RWPE2 (cell line): ENCODE measurements at regions not wholly inside any gene's neighbourhood (a gene's known extent, or its start where the extent isn't known, plus 50 kb on each side); places are given as distances from the start of the nearest gene placed in this dataset.

Source experiments
- ATAC-seq: fragments of 200-7000 bp; cut with Tn5 transposase; 3 replicates; pipeline ENCODE4 v1.9.1; 2021; ENCODE audit warnings: low read depth
- DNase-seq: peaks from one replicate; pipeline ENCODE4 v3.0.0-alpha.2; 2020; ENCODE audit warnings: low spot score
- H3K27ac ChIP-seq: fragments of 450-650 bp; 2 replicates; pipeline ENCODE4 v1.5.1; 2017; ENCODE audit warnings: mild to moderate bottlenecking; ENCODE audit not compliant: poor library complexity, severe bottlenecking
- H3K27me3 ChIP-seq: fragments of 250-450 bp; sonication (Bioruptor Pico); 2 replicates; pipeline ENCODE4 v1.5.1; 2021; ENCODE audit warnings: mild to moderate bottlenecking, moderate library complexity; ENCODE audit not compliant: insufficient read depth, poor library complexity, severe bottlenecking
- H3K36me3 ChIP-seq: fragments of 250-450 bp; sonication (Bioruptor Pico); 2 replicates; pipeline ENCODE4 v1.5.1; 2020; ENCODE audit warnings: low read depth, mild to moderate bottlenecking, moderate library complexity
- H3K4me1 ChIP-seq: fragments of 250-450 bp; sonication (Bioruptor Pico); 2 replicates; pipeline ENCODE4 v1.5.1; 2021; ENCODE audit warnings: mild to moderate bottlenecking, moderate library complexity; ENCODE audit not compliant: insufficient read depth, poor library complexity, severe bottlenecking
- H3K4me3 ChIP-seq: fragments of 250-450 bp; sonication (Bioruptor Pico); 2 replicates; pipeline ENCODE4 v1.5.1; 2021; ENCODE audit warnings: mild to moderate bottlenecking, moderate library complexity; ENCODE audit not compliant: severe bottlenecking
- H3K9me3 ChIP-seq: fragments of 250-450 bp; sonication (Bioruptor Pico); 2 replicates; pipeline ENCODE4 v1.5.1; 2021; ENCODE audit warnings: mild to moderate bottlenecking, moderate library complexity; ENCODE audit not compliant: severe bottlenecking
- TF ChIP-seq, protein P1 (sequence below): fragments of 450-650 bp; IDR thresholded peaks from one replicate; pipeline ENCODE4 v1.5.1; 2017; ENCODE audit warnings: mild to moderate bottlenecking, moderate library complexity; ENCODE audit not compliant: poor library complexity, severe bottlenecking

GRCh38 chr9:109986521-109986991, 206.6 kb downstream of the PALM2AKAP2 start:
- TF ChIP-seq, protein P1, sequence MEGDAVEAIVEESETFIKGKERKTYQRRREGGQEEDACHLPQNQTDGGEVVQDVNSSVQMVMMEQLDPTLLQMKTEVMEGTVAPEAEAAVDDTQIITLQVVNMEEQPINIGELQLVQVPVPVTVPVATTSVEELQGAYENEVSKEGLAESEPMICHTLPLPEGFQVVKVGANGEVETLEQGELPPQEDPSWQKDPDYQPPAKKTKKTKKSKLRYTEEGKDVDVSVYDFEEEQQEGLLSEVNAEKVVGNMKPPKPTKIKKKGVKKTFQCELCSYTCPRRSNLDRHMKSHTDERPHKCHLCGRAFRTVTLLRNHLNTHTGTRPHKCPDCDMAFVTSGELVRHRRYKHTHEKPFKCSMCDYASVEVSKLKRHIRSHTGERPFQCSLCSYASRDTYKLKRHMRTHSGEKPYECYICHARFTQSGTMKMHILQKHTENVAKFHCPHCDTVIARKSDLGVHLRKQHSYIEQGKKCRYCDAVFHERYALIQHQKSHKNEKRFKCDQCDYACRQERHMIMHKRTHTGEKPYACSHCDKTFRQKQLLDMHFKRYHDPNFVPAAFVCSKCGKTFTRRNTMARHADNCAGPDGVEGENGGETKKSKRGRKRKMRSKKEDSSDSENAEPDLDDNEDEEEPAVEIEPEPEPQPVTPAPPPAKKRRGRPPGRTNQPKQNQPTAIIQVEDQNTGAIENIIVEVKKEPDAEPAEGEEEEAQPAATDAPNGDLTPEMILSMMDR = no peak
- Histone ChIP-seq H3K36me3 (no peaks in the 10 kb centered on the region), H3K4me1 (peaks cover 18% of the 10 kb centered on the region), H3K27me3 (no peaks in the 10 kb centered on the region), H3K9me3 (no peaks in the 10 kb centered on the region), H3K27ac (peak overlapping the region; percentile 86), H3K4me3 (no peak overlapping the region)
- ATAC-seq (peak; percentile 96), DNase-seq (no peak)

DNA sequence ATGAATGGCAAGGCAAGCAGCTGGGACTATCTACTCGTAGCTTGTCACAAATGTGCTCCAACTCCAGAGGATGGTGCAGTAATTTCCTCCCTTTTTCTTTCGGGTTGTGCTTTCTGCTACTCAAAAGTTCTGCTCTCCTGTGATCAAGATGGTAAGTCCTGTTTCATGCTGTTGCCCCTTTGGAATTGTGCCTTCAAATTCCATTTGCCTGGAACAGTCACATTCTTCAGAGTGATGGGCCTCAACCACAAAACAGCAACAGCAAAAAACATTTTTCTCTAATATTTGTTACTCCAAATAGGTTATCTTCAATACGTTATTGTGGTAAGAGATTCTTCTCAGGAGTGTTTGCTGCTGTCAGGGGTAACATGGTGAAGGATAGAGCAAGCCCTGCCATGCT, 209.3 kb downstream of the PALM2AKAP2 start:
- Histone ChIP-seq H3K36me3 (no peaks in the 10 kb centered on the region), H3K27ac (no peak overlapping the region), H3K9me3 (peaks cover 2% of the 10 kb centered on the region), H3K27me3 (no peaks in the 10 kb centered on the region), H3K4me1 (peaks cover 18% of the 10 kb centered on the region), H3K4me3 (no peak overlapping the region)
- ATAC-seq = no peak
- TF ChIP-seq, protein P1 = no peak
- DNase-seq = no peak

GRCh38 chr9:109990541-109990940, 210.5 kb downstream of the PALM2AKAP2 start:
- Histone ChIP-seq H3K27ac (no peak overlapping the region), H3K4me1 (peaks cover 18% of the 10 kb centered on the region), H3K36me3 (no peaks in the 10 kb centered on the region), H3K9me3 (peaks cover 2% of the 10 kb centered on the region), H3K4me3 (no peak overlapping the region), H3K27me3 (no peaks in the 10 kb centered on the region)
- TF ChIP-seq, protein P1 = no peak
- DNase-seq (no peak), ATAC-seq (no peak)

DNA sequence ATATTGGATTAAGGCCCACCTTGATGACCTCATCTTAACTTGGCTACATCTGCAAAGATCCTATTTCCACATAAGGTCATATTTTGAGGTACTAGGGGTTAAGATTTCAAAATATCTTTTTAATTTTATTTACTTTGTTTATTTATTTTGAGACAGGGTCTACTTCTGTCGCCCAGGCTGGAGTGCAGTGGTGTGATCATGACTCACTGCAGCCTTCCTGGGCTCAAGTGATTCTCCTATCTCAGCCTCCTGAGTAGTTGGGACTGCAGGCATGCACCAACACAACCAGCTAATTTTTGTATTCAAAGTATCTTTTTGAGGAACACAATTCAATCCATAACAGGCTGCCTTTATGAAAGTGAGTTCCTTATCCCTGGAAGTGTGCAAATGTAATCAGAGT, 212.3 kb downstream of the PALM2AKAP2 start:
- TF ChIP-seq, protein P1 = no peak
- ATAC-seq (no peak), DNase-seq (no peak)
- no peak overlapping the region for H3K4me3 ChIP-seq
- H3K27ac ChIP-seq = no peak overlapping the region
- H3K36me3 ChIP-seq = no peaks in the 10 kb centered on the region
- no peaks in the 10 kb centered on the region for H3K27me3 ChIP-seq
- H3K4me1 ChIP-seq = peaks cover 5% of the 10 kb centered on the region
- H3K9me3 ChIP-seq = peaks cover 2% of the 10 kb centered on the region

DNA sequence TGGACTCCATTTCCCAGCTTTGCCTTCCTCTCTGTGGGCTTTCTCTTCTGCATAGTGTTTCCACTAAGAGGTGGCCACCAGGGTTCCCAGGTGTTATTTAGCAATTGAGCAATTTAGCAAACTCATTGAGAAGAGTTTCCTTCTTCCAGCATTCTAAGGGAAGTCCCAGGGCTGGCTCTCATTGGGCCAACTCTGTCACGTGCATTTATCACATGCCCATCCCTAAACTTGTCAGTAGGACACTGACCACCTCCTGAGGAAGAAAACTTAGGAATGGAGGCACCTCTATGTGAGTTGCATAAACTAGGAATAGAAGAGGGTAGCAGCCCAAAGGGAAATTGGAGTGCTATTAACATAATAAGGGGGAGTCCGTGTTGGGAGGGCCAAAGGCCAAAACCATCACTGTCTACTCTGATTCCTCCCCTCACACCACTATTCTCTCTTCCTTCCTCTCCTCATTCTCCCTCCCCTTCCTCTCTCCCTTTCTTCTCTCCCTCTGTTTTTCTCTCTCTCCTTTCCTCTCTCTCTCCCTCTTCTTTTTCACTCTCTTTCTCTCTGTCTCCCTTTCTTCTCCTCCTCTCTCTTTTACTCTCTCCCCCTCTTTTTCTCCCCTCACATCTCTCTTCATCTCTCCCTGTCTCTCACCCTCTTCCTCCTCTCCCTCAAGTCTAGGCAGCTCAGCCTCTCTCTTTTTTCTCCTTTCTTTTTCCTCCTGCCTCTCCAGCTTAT, 213.4 kb downstream of the PALM2AKAP2 start:
- TF ChIP-seq, protein P1 = no peak
- Histone ChIP-seq H3K27ac (no peak overlapping the region), H3K4me3 (no peak overlapping the region), H3K9me3 (peaks cover 2% of the 10 kb centered on the region), H3K27me3 (no peaks in the 10 kb centered on the region), H3K36me3 (no peaks in the 10 kb centered on the region), H3K4me1 (peaks cover 4% of the 10 kb centered on the region)
- no peak for DNase-seq
- no peak for ATAC-seq
